Naive thymus-derived CD4-positive, alpha-beta T cell (primary cell): ENCODE measurements at regions not wholly inside any gene's neighbourhood (a gene's known extent, or its start where the extent isn't known, plus 50 kb on each side); places are given as distances from the start of the nearest gene placed in this dataset.

Source experiments
- ATAC-seq: fragments of 150-1000 bp; cut with Tn5 transposase; 2 replicates; pipeline ENCODE4 v1.10.0; 2021; ENCODE audit warnings: mild to moderate bottlenecking, moderate library complexity
- CTCF ChIA-PET: fragments of 350-600 bp; sonication (Branson Sonifier 250); formaldehyde crosslinking; loops from one replicate; lab custom pipeline; 2021; ENCODE audit warnings: antibody characterized with exemption; lab: Charles Lee
- POLR2A ChIA-PET: fragments of 350-600 bp; sonication (Branson Sonifier 250); formaldehyde crosslinking; loops from one replicate; lab custom pipeline; 2021; ENCODE audit warnings: antibody characterized with exemption, inconsistent platforms; lab: Charles Lee
- DNase-seq, 9 donors: peaks; one replicate each; pipeline versions ENCODE4 v3.0.0 to v3.0.0-alpha.2; 2020 to 2022; ENCODE audit warnings: mixed read lengths in 1 of 9
- H3K27ac ChIP-seq: one replicate; pipeline ENCODE4 v1.7.0; 2013; ENCODE audit warnings: mild to moderate bottlenecking, low read depth, low read length, moderate library complexity
- H3K27me3 ChIP-seq, 2 donors: one replicate each; pipeline ENCODE4 v1.7.0; 2013; ENCODE audit warnings: low read length in 2 of 2, mild to moderate bottlenecking in 2 of 2, moderate library complexity in 2 of 2; ENCODE audit not compliant: control insufficient read depth in 2 of 2, insufficient read depth in 2 of 2
- H3K36me3 ChIP-seq, 3 experiments: 1 replicate in 2 of 3; 2 replicates in 1 of 3; pipeline ENCODE4 v1.7.0; 2013; ENCODE audit warnings: low read length in 3 of 3, mild to moderate bottlenecking in 3 of 3, moderate library complexity in 1 of 3; ENCODE audit not compliant: insufficient read depth in 3 of 3, control insufficient read depth in 2 of 3
- H3K4me1 ChIP-seq, 2 donors: one replicate each; pipeline ENCODE4 v1.7.0; 2013; ENCODE audit warnings: low read length in 2 of 2, mild to moderate bottlenecking in 2 of 2, moderate library complexity in 1 of 2; ENCODE audit not compliant: control insufficient read depth in 2 of 2, insufficient read depth in 2 of 2
- H3K4me3 ChIP-seq: 2 replicates; pipeline ENCODE4 v1.7.0; 2013; ENCODE audit warnings: mild to moderate bottlenecking, low read length
- H3K9me3 ChIP-seq, 3 experiments: 1 replicate in 2 of 3; 2 replicates in 1 of 3; pipeline ENCODE4 v1.7.0; 2013; ENCODE audit warnings: low read length in 3 of 3; ENCODE audit not compliant: control insufficient read depth in 2 of 3
- H3K27ac Mint-ChIP-seq, 9 donors: one replicate each; pipeline ENCODE4 v1.8.0; 2020 to 2022; ENCODE audit warnings: mixed read lengths in 9 of 9, mild to moderate bottlenecking in 8 of 9, moderate library complexity in 5 of 9, inconsistent platforms in 2 of 9
- H3K27me3 Mint-ChIP-seq, 5 donors: one replicate each; pipeline ENCODE4 v1.8.0; 2021 to 2022; ENCODE audit warnings: mixed read lengths in 5 of 5, mild to moderate bottlenecking in 1 of 5
- H3K36me3 Mint-ChIP-seq, 5 donors: one replicate each; pipeline ENCODE4 v1.8.0; 2020 to 2022; ENCODE audit warnings: mixed read lengths in 5 of 5, mild to moderate bottlenecking in 3 of 5, inconsistent platforms in 1 of 5
- H3K4me1 Mint-ChIP-seq, 7 donors: one replicate each; pipeline ENCODE4 v1.8.0; 2020 to 2022; ENCODE audit warnings: mixed read lengths in 7 of 7, mild to moderate bottlenecking in 3 of 7, inconsistent platforms in 1 of 7
- H3K4me3 Mint-ChIP-seq, 10 donors: one replicate each; pipeline ENCODE4 v1.8.0; 2020 to 2022; ENCODE audit warnings: mild to moderate bottlenecking in 10 of 10, mixed read lengths in 10 of 10, moderate library complexity in 6 of 10, inconsistent platforms in 2 of 10
- H3K9me3 Mint-ChIP-seq, 11 donors: one replicate each; pipeline ENCODE4 v1.8.0; 2020 to 2022; ENCODE audit warnings: mixed read lengths in 11 of 11, mild to moderate bottlenecking in 4 of 11, inconsistent platforms in 1 of 11, moderate library complexity in 1 of 11
- intact Hi-C, 2 donors: fragments of 100-400 bp; cut with micrococcal nuclease; formaldehyde crosslinking; loops; one replicate each; pipeline ENCODE4 v1.15.1; 2023

DNA sequence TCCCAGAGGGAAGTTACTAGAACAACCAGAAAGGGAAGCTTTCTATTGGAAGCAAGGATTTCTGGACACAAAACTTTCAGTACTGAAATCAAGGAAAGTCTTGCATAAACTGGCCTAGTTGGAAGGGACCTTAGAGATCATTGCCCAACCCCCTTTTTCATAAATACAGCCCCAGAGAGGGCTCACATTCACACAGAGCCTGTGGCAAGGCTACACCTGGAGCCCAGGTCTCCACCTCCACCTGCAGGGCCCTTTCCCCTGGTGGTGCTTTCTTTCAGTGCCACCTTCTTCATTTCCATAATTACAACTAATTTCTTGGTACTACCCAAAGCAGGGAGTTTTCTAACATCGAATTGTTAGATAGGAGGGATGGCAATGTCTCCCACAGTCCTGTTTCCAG, 85.7 kb downstream of the ADRB2 start:
- DNase-seq (no peak), ATAC-seq (no peak)
- Histone ChIP-seq H3K27ac (no peak overlapping the region), H3K36me3 (no peaks in the 10 kb centered on the region), H3K4me3 (no peak overlapping the region), H3K27me3 (no peaks in the 10 kb centered on the region), H3K4me1 (peaks cover 0 to 5% of the 10 kb centered on the region in 2 donors), H3K9me3 (no peaks in the 10 kb centered on the region)
- CTCF ChIA-PET, result no interaction called here
- POLR2A ChIA-PET, result no interaction called here
- Mint-ChIP-seq H3K27ac (no peak overlapping the region), H3K27me3 (peaks cover 0 to 11% (median 3%) of the 10 kb centered on the region in 5 donors), H3K4me1 (peaks cover 0 to 13% (median 0%) of the 10 kb centered on the region in 7 donors), H3K9me3 (peaks cover 0 to 1% (median 0%) of the 10 kb centered on the region in 11 donors), H3K36me3 (no peaks in the 10 kb centered on the region), H3K4me3 (no peak overlapping the region)
- intact Hi-C loops, result no loop called here

DNA sequence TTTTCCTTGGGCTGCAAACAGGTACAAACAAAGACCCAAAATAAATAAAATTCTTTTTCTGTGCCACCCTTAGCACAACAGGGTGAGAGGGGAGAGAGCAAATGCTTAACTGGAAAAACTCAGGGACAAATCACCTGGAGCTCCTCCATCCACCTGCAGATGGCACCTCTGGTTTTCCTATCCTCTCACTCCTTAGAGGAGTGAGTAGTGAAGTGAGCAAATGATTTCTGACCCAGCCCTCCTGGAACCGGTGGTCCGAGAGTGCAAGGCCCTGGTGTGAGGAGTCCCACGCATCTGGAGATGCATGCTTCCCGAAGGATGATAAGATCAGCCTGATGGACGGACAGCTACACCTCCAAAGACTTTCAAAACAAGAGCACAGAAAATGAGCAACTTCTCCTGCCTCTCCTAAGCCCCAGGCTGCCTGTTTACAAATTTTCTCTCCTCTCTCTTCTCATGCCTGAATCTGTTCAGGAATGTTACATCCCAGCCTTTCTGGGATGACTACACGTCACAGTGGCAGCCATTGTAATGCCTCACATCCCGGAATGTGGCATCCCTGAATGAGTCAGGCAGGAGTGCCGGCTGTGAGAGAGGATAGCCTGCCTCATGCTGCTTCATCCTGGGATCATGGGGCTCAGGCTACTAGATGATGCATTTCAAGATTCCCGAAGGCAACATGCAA, 86.4 kb downstream of the ADRB2 start:
- Mint-ChIP-seq H3K27me3 (peaks cover 0 to 8% (median 3%) of the 10 kb centered on the region in 5 donors), H3K4me1 (peaks cover 0 to 13% (median 0%) of the 10 kb centered on the region in 7 donors), H3K27ac (no peak overlapping the region), H3K36me3 (no peaks in the 10 kb centered on the region), H3K4me3 (no peak overlapping the region), H3K9me3 (peaks cover 0 to 1% (median 0%) of the 10 kb centered on the region in 11 donors)
- H3K36me3 ChIP-seq, result no peaks in the 10 kb centered on the region
- no peak for DNase-seq
- intact Hi-C loops, result no loop called here
- POLR2A ChIA-PET, result interaction anchor here (0.6 kb wide), 1 partner anchor 344 kb away, joined by 3 read pairs; no protein-coding TSS in a partner anchor
- no peaks in the 10 kb centered on the region for H3K9me3 ChIP-seq
- no peak for ATAC-seq
- CTCF ChIA-PET, result no interaction called here
- H3K4me1 ChIP-seq, result peaks cover 0 to 5% of the 10 kb centered on the region in 2 donors
- H3K27me3 ChIP-seq, result no peaks in the 10 kb centered on the region
- H3K27ac ChIP-seq, result no peak overlapping the region
- H3K4me3 ChIP-seq, result no peak overlapping the region

DNA sequence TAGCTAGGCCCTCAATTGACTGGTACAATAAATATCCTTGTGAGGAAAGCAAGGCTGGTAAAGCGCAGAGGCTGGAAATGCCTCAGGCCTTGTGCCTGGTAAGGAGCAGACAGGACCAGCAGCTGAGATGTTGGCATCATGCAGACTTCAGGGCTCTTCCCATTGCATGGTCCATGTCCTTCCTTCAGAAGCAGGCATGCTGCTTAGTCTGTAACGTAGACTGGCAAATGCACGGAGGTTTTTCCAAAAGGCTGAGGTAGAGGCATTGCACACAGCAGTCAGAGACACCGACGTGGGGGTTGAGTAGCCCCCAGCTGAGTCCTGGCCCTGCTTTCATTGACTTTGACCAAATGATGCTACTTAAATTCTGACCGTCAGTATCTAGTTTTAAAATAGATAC, 87.1 kb downstream of the ADRB2 start:
- Histone ChIP-seq H3K9me3 (no peaks in the 10 kb centered on the region), H3K4me1 (peaks cover 0 to 5% of the 10 kb centered on the region in 2 donors), H3K27ac (no peak overlapping the region), H3K36me3 (no peaks in the 10 kb centered on the region), H3K4me3 (no peak overlapping the region), H3K27me3 (no peaks in the 10 kb centered on the region)
- H3K27ac Mint-ChIP-seq, result no peak overlapping the region
- POLR2A ChIA-PET, result interaction anchor here (0.6 kb wide), 1 partner anchor 343 kb away, joined by 3 read pairs; no protein-coding TSS in a partner anchor
- intact Hi-C loops, result no loop called here
- CTCF ChIA-PET, result no interaction called here
- H3K36me3 Mint-ChIP-seq, result no peaks in the 10 kb centered on the region
- ATAC-seq (no peak), DNase-seq (no peak)
- no peak overlapping the region for H3K4me3 Mint-ChIP-seq
- H3K9me3 Mint-ChIP-seq, result peaks cover 0 to 1% (median 0%) of the 10 kb centered on the region in 11 donors
- peaks cover 0 to 8% (median 3%) of the 10 kb centered on the region in 5 donors for H3K27me3 Mint-ChIP-seq
- H3K4me1 Mint-ChIP-seq, result peaks cover 0 to 13% (median 0%) of the 10 kb centered on the region in 7 donors

DNA sequence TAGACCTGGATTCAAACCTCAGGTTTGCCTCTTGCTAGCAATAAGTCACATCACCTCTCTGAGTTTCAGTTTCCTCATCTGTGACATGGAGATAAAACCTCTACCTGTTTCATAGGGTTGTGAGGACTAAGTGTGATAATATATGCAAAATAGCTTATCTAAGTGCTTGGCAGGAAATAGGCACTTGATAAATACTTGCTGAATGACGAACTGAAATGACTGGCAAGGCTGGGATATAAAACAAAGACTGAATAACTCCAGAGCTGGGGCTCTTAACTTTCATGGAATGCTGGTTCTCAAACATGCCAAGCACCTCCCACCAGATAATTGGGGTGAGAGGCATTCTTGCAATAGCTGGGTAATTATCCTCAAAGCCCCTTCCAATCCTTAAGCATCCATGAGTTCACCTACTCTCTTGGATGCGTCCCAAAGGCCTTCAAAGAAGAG, 87.6 kb downstream of the ADRB2 start:
- H3K4me1 Mint-ChIP-seq, result peaks cover 0 to 13% (median 0%) of the 10 kb centered on the region in 7 donors
- H3K36me3 Mint-ChIP-seq, result no peaks in the 10 kb centered on the region
- H3K27me3 Mint-ChIP-seq, result peaks cover 0 to 8% (median 3%) of the 10 kb centered on the region in 5 donors
- H3K27ac Mint-ChIP-seq, result no peak overlapping the region
- H3K9me3 Mint-ChIP-seq, result peaks cover 0 to 1% (median 0%) of the 10 kb centered on the region in 11 donors
- CTCF ChIA-PET, result no interaction called here
- no peaks in the 10 kb centered on the region for H3K27me3 ChIP-seq
- ATAC-seq (no peak), DNase-seq (no peak)
- H3K9me3 ChIP-seq, result no peaks in the 10 kb centered on the region
- H3K4me3 Mint-ChIP-seq, result no peak overlapping the region
- POLR2A ChIA-PET, result no interaction called here
- intact Hi-C loops, result no loop called here
- H3K4me1 ChIP-seq, result peaks cover 0 to 5% of the 10 kb centered on the region in 2 donors
- H3K27ac ChIP-seq, result no peak overlapping the region
- H3K4me3 ChIP-seq, result no peak overlapping the region
- H3K36me3 ChIP-seq, result no peaks in the 10 kb centered on the region

DNA sequence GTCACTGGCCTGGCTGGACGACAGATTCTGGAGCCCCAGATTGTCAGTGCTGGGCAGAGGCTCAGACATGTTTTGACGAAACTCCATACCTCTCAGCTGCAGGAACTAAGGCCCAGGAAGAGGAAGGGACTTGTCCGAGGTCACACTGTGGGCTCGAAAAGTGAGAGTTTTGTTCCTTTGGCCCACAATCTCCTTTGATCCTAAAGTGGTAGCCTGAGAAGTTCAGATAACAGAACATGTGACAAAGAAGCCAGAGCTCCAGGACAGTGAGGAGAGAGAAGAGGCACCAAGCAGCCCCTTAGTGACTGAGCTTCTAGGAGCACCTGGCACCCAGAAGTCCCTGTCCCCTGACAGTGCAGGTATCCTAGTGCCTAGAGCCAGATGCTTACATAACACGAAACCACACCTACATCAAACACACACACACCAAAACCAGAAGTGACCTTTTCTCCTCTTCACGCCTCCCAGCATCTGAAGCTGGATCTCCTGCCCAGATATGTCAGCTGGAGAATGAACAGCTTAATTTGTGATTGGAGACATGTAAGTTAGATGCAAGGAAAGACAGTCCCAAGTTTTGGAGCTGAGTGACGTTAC, 88.9 kb downstream of the ADRB2 start:
- peaks cover 0 to 9% (median 0%) of the 10 kb centered on the region in 7 donors for H3K4me1 Mint-ChIP-seq
- peaks cover 0 to 1% (median 0%) of the 10 kb centered on the region in 11 donors for H3K9me3 Mint-ChIP-seq
- H3K4me1 ChIP-seq, result peaks cover 0 to 5% of the 10 kb centered on the region in 2 donors
- H3K27me3 Mint-ChIP-seq, result peaks cover 3 to 15% (median 5%) of the 10 kb centered on the region in 5 donors
- CTCF ChIA-PET, result no interaction called here
- no peak overlapping the region for H3K27ac ChIP-seq
- no peak overlapping the region for H3K4me3 Mint-ChIP-seq
- no peak for ATAC-seq
- no peaks in the 10 kb centered on the region for H3K36me3 Mint-ChIP-seq
- intact Hi-C loops, result no loop called here
- POLR2A ChIA-PET, result no interaction called here
- H3K27me3 ChIP-seq, result no peaks in the 10 kb centered on the region
- no peaks in the 10 kb centered on the region for H3K36me3 ChIP-seq
- no peak overlapping the region for H3K27ac Mint-ChIP-seq
- H3K9me3 ChIP-seq, result no peaks in the 10 kb centered on the region
- no peak overlapping the region for H3K4me3 ChIP-seq
- no peak for DNase-seq

DNA sequence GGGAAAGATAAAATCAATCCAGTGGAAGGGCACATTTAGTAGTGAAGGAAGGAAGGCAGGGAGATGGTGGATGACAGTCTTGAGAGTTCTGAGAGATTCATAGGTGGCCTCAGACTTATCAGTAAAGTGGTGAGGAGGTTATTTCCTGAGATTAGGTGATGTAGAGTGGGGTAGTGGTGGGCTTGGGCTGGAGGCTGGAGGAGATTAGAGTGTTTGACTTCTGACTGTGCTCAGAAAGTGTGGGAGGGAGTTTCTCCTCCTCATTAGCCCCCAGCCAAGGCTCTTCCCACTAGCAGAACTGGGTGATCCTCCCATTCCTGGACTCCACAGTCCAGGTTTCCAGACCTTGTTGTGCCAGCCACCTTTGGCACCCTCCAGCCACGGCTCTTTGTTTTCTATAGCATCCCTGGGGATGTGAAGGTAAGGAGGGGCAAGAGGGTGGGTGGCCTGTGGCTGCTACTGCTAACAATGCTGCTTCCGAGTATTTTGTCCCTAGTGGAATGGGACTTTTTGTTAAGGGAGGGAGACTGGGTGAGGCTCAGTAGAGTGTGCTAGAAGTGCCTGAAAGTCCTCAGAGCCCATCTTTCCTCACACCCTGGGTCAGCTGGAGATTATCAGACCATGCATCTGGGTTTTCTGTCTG, 94.4 kb downstream of the ADRB2 start:
- POLR2A ChIA-PET, result no interaction called here
- ATAC-seq (no peak), DNase-seq (no peak)
- Histone ChIP-seq H3K4me3 (no peak overlapping the region), H3K27me3 (no peaks in the 10 kb centered on the region), H3K27ac (no peak overlapping the region), H3K4me1 (no peaks in the 10 kb centered on the region), H3K9me3 (no peaks in the 10 kb centered on the region), H3K36me3 (no peaks in the 10 kb centered on the region)
- Mint-ChIP-seq H3K27me3 (peaks cover 20 to 38% (median 26%) of the 10 kb centered on the region in 5 donors), H3K36me3 (no peaks in the 10 kb centered on the region), H3K4me3 (no peak overlapping the region), H3K9me3 (peaks cover 0 to 2% (median 0%) of the 10 kb centered on the region in 11 donors), H3K4me1 (peaks cover 0 to 2% (median 0%) of the 10 kb centered on the region in 7 donors), H3K27ac (no peak overlapping the region)
- intact Hi-C loops, result no loop called here
- CTCF ChIA-PET, result no interaction called here
